ENCODE measurements at regions not wholly inside any gene's neighbourhood (a gene's known extent, or its start where the extent isn't known, plus 50 kb on each side); places are given as distances from the start of the nearest gene placed in this dataset.

DNA sequence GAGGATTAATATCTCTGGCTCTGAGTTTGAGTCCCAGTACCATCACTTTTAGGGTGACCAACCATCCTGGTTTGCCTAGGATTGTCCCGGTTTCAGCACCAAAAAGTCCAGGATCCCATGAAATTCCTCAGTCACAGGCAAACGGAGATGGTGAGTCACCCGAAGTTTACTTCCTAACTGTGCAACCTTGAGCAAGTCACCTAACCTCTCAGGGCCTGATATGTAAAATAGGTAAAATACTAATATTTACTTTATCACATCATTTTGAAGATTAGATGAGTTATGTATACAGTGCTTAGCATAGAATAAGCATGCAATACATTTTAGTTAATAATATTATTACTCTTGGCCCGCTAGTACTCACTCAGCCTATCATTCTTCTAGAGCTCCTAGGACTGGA lies 91.1 kb upstream of the KCNMB2 start:
- no peaks in the 10 kb centered on the region for H3K9me3 Mint-ChIP-seq

DNA sequence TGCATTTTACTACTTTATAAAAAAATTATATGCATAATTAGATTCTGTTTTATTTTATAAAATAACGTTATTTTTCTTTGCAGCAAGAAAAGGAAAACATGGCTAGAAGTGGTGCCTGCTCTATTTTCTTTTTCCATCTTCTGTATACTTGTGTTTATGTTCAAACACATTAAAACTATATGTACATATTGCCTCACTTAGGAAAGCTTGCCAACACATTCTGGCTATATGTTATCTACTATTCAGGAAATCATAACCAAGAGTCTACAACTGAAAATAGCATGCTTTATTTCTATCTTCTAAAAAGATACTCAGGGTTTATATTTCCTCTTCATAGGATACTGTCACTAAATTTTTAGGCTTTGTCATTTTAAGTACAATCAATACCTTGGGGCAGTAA lies 90.2 kb upstream of the KCNMB2 start:
- Mint-ChIP-seq H3K4me1 (peaks cover 11% of the 10 kb centered on the region), H3K27me3 (ENCODE audit: low read depth) (peaks cover 3% of the 10 kb centered on the region), H3K4me3 (no peak overlapping the region), H3K9me3 (no peaks in the 10 kb centered on the region), H3K27ac (peak overlapping the region in 2 of 3 experiments; percentile 46 to 75), H3K36me3 (ENCODE audit: low read depth) (no peaks in the 10 kb centered on the region)
- TF ChIP-seq, protein P1, sequence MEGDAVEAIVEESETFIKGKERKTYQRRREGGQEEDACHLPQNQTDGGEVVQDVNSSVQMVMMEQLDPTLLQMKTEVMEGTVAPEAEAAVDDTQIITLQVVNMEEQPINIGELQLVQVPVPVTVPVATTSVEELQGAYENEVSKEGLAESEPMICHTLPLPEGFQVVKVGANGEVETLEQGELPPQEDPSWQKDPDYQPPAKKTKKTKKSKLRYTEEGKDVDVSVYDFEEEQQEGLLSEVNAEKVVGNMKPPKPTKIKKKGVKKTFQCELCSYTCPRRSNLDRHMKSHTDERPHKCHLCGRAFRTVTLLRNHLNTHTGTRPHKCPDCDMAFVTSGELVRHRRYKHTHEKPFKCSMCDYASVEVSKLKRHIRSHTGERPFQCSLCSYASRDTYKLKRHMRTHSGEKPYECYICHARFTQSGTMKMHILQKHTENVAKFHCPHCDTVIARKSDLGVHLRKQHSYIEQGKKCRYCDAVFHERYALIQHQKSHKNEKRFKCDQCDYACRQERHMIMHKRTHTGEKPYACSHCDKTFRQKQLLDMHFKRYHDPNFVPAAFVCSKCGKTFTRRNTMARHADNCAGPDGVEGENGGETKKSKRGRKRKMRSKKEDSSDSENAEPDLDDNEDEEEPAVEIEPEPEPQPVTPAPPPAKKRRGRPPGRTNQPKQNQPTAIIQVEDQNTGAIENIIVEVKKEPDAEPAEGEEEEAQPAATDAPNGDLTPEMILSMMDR (IDR thresholded peaks at IDR 0.05; ENCODE audit: unreplicated experiment in 3 of 3) = no peak

More for the DNA sequence above, 91.1 kb upstream of the KCNMB2 start:
- peak overlapping the region in 1 of 3 experiments; percentile 46 for H3K27ac Mint-ChIP-seq
- peaks cover 3% of the 10 kb centered on the region for H3K27me3 Mint-ChIP-seq (ENCODE audit: low read depth)
- H3K4me1 Mint-ChIP-seq = peaks cover 11% of the 10 kb centered on the region
- TF ChIP-seq, protein P1 (IDR thresholded peaks at IDR 0.05; ENCODE audit: unreplicated experiment in 3 of 3) = no peak
- no peaks in the 10 kb centered on the region for H3K36me3 Mint-ChIP-seq (ENCODE audit: low read depth)
- no peak overlapping the region for H3K4me3 Mint-ChIP-seq

DNA sequence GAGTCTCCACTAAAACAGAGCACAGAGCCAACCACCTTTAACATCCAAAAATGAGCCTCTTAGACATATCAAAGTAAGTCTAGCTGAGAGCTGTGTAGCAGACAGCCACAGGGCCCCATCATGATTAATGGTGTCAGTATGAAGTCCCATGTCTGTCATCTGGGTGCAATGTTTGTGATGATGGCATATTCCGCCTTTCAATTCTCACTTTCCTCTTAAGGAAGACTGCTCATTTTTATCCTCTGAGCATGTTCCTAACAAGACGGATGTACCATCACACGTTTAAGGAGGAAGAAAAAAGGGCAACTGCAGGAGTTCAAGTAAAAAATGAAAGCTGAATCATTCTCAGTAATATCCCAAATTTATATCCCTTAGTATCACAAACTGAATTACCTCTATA lies 85.8 kb upstream of the KCNMB2 start:
- no peaks in the 10 kb centered on the region for H3K9me3 Mint-ChIP-seq

DNA sequence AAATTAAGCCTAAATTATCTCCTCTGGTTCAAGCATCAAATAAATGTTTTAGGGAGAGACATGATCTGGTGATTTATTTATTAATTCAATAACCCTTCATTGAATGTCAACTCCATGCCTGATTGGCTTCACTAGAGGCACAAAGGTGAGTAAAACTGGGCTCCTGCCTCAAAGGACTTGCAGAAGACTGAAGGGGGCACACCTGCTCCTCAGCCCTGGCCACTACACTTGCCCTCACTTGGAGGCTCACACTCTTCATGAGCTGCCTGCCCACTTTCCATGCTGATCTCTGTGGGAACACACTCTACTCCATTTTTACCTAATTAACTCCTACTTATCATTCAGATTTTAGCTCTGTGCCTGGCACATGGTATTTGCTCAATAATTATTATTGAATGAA lies 84.4 kb upstream of the KCNMB2 start:
- no peaks in the 10 kb centered on the region for H3K27me3 Mint-ChIP-seq (ENCODE audit: low read depth)
- no peaks in the 10 kb centered on the region for H3K36me3 Mint-ChIP-seq (ENCODE audit: low read depth)
- H3K4me1 Mint-ChIP-seq = peaks cover 23% of the 10 kb centered on the region
- TF ChIP-seq, protein P1 (IDR thresholded peaks at IDR 0.05; ENCODE audit: unreplicated experiment in 3 of 3) = no peak
- H3K27ac Mint-ChIP-seq = no peak overlapping the region
- H3K4me3 Mint-ChIP-seq = no peak overlapping the region
- H3K9me3 Mint-ChIP-seq = no peaks in the 10 kb centered on the region

More for the DNA sequence above, 85.8 kb upstream of the KCNMB2 start:
- H3K27me3 Mint-ChIP-seq (ENCODE audit: low read depth) = no peaks in the 10 kb centered on the region
- TF ChIP-seq, protein P1 (IDR thresholded peaks at IDR 0.05; ENCODE audit: unreplicated experiment in 3 of 3) = no peak
- no peak overlapping the region for H3K4me3 Mint-ChIP-seq
- H3K36me3 Mint-ChIP-seq (ENCODE audit: low read depth) = no peaks in the 10 kb centered on the region
- peaks cover 20% of the 10 kb centered on the region for H3K4me1 Mint-ChIP-seq
- H3K27ac Mint-ChIP-seq = no peak overlapping the region

DNA sequence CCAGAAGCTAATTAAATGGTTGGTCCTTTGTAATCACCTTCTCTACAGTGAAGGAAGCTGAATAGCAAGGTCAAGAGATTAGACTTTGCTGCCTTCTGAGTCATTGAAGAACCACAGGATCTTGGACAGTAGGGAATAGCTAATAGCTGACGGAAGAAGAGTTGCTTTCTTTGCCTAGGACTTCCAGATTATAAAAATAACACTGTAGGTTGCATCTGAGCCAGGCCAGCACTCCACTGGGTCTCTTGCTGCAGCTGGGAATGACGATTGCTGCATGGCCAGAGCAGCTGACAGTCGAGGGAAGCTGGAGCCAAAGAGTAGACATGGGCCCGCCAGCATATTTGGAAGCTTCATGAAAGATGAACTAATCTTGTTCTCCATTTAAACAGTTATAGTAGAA lies 81.5 kb upstream of the KCNMB2 start:
- TF ChIP-seq, protein P1 (IDR thresholded peaks at IDR 0.05; ENCODE audit: unreplicated experiment in 3 of 3) = no peak
- Mint-ChIP-seq H3K9me3 (no peaks in the 10 kb centered on the region), H3K4me1 (peaks cover 48% of the 10 kb centered on the region), H3K36me3 (ENCODE audit: low read depth) (no peaks in the 10 kb centered on the region), H3K27me3 (ENCODE audit: low read depth) (no peaks in the 10 kb centered on the region), H3K27ac (peak overlapping the region in 2 of 3 experiments; percentile 76 to 90), H3K4me3 (peak overlapping the region in 1 of 3 experiments; percentile 26)

DNA sequence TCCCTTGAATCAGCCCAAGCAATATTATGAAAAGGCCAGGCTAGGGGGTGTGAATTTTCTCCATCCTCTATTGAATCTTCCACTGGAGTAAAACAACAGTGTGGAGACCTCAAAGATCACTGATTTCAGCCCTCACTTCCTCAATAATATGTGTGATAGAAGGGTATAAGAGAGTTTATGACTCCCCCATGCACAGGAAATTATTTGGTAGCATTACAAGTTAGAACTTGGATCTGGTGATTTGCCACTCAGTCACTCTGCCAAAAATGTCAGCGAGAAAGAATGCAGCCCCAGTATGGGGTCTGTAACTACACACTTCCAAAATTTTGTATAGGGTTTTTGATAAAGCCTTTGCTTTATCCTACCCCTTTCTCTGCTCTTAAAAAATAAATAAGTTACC lies 81.0 kb upstream of the KCNMB2 start:
- Mint-ChIP-seq H3K9me3 (no peaks in the 10 kb centered on the region), H3K4me3 (no peak overlapping the region), H3K36me3 (ENCODE audit: low read depth) (no peaks in the 10 kb centered on the region), H3K27me3 (ENCODE audit: low read depth) (no peaks in the 10 kb centered on the region), H3K27ac (peak overlapping the region in 2 of 3 experiments; percentile 76 to 90), H3K4me1 (peaks cover 52% of the 10 kb centered on the region)
- TF ChIP-seq, protein P1 (IDR thresholded peaks at IDR 0.05; ENCODE audit: unreplicated experiment in 3 of 3) = no peak

All from nephron (organoid).